Mesothelial cell of epicardium (in vitro differentiated cells): ENCODE measurements at regions not wholly inside any gene's neighbourhood (a gene's known extent, or its start where the extent isn't known, plus 50 kb on each side); places are given as distances from the start of the nearest gene placed in this dataset.

Experiments used
- DNase-seq, 2 experiments: peaks; one replicate each; pipeline ENCODE4 v3.0.0; 2021; ENCODE audit warnings: low spot score in 2 of 2; ENCODE audit not compliant: unreplicated experiment in 2 of 2
- H3K27ac Mint-ChIP-seq: 2 replicates; pipeline ENCODE4 v1.8.0; 2021; ENCODE audit warnings: mixed read lengths
- H3K27me3 Mint-ChIP-seq: 2 replicates; pipeline ENCODE4 v1.8.0; 2021; ENCODE audit warnings: low read depth, mixed read lengths
- H3K36me3 Mint-ChIP-seq: 2 replicates; pipeline ENCODE4 v1.8.0; 2021; ENCODE audit warnings: mixed read lengths
- H3K4me1 Mint-ChIP-seq: 2 replicates; pipeline ENCODE4 v1.8.0; 2021; ENCODE audit warnings: mixed read lengths
- H3K4me3 Mint-ChIP-seq: 2 replicates; pipeline ENCODE4 v1.8.0; 2021; ENCODE audit warnings: mild to moderate bottlenecking, moderate library complexity, mixed read lengths
- H3K9me3 Mint-ChIP-seq: 2 replicates; pipeline ENCODE4 v1.8.0; 2021; ENCODE audit warnings: mixed read lengths
- CTCF ChIP-seq: fragments of 200-600 bp; sonication (generic); IDR thresholded peaks from one replicate; pipeline ENCODE4 v1.5.0; 2021; ENCODE audit warnings: antibody characterized with exemption; ENCODE audit not compliant: unreplicated experiment

- no peaks in the 10 kb centered on the region for H3K36me3 Mint-ChIP-seq
- peaks cover 16% of the 10 kb centered on the region for H3K4me1 Mint-ChIP-seq
- no peak for DNase-seq
- H3K27ac Mint-ChIP-seq, result no peak overlapping the region
- no peak overlapping the region for H3K4me3 Mint-ChIP-seq
- peaks cover 33% of the 10 kb centered on the region for H3K27me3 Mint-ChIP-seq
- no peaks in the 10 kb centered on the region for H3K9me3 Mint-ChIP-seq
- TF ChIP-seq CTCF, result no peak
Measured at GRCh38 chr17:51499897-51500296, 239.6 kb downstream of the UTP18 start.

- no peak overlapping the region for H3K27ac Mint-ChIP-seq
- no peaks in the 10 kb centered on the region for H3K36me3 Mint-ChIP-seq
- H3K4me3 Mint-ChIP-seq, result no peak overlapping the region
- peaks cover 14% of the 10 kb centered on the region for H3K4me1 Mint-ChIP-seq
- TF ChIP-seq CTCF, result no peak
- DNase-seq, result no peak
- H3K27me3 Mint-ChIP-seq, result peaks cover 39% of the 10 kb centered on the region
- no peaks in the 10 kb centered on the region for H3K9me3 Mint-ChIP-seq
Measured at GRCh38 chr17:51500454-51500853, 240.1 kb downstream of the UTP18 start.

- H3K9me3 Mint-ChIP-seq, result no peaks in the 10 kb centered on the region
- peaks cover 5% of the 10 kb centered on the region for H3K4me1 Mint-ChIP-seq
- H3K27me3 Mint-ChIP-seq, result peaks cover 68% of the 10 kb centered on the region
Measured at GRCh38 chr17:51505450-51505849, 245.1 kb downstream of the UTP18 start.

GRCh38 chr17:51507444-51507843 lies 247.1 kb downstream of the UTP18 start:
- no peak overlapping the region for H3K4me3 Mint-ChIP-seq
- DNase-seq, result no peak
- H3K36me3 Mint-ChIP-seq, result no peaks in the 10 kb centered on the region
- TF ChIP-seq CTCF, result no peak
- no peaks in the 10 kb centered on the region for H3K9me3 Mint-ChIP-seq
- no peak overlapping the region for H3K27ac Mint-ChIP-seq
- H3K4me1 Mint-ChIP-seq, result no peaks in the 10 kb centered on the region
- H3K27me3 Mint-ChIP-seq, result peaks cover 73% of the 10 kb centered on the region

More at GRCh38 chr17:51505450-51505849, 245.1 kb downstream of the UTP18 start:
- DNase-seq, result no peak
- Mint-ChIP-seq H3K4me3 (no peak overlapping the region), H3K36me3 (no peaks in the 10 kb centered on the region), H3K27ac (no peak overlapping the region)
- no peak for TF ChIP-seq CTCF

GRCh38 chr17:51508048-51508447 lies 247.7 kb downstream of the UTP18 start:
- peaks cover 71% of the 10 kb centered on the region for H3K27me3 Mint-ChIP-seq
- H3K27ac Mint-ChIP-seq, result no peak overlapping the region
- TF ChIP-seq CTCF, result no peak
- no peaks in the 10 kb centered on the region for H3K36me3 Mint-ChIP-seq
- DNase-seq, result no peak
- no peak overlapping the region for H3K4me3 Mint-ChIP-seq
- no peaks in the 10 kb centered on the region for H3K9me3 Mint-ChIP-seq
- no peaks in the 10 kb centered on the region for H3K4me1 Mint-ChIP-seq

- Mint-ChIP-seq H3K27me3 (peaks cover 54% of the 10 kb centered on the region), H3K4me1 (no peaks in the 10 kb centered on the region), H3K4me3 (no peak overlapping the region), H3K27ac (no peak overlapping the region), H3K36me3 (no peaks in the 10 kb centered on the region), H3K9me3 (peaks cover 4% of the 10 kb centered on the region)
- DNase-seq, result no peak
- no peak for TF ChIP-seq CTCF
Measured at GRCh38 chr17:51510940-51511339, 250.6 kb downstream of the UTP18 start.
